HepG2 (cell line): ENCODE measurements at regions not wholly inside any gene's neighbourhood (a gene's known extent, or its start where the extent isn't known, plus 50 kb on each side); places are given as distances from the start of the nearest gene placed in this dataset.

Experiments used
- CBFB ChIP-seq: sonication (generic); formaldehyde crosslinking; IDR thresholded peaks from 2 replicates; pipeline ENCODE4 v1.4.0; 2020; ENCODE audit warnings: missing genetic modification reagents
- CBX2 ChIP-seq, 2 experiments: fragments of 200-600 bp in 1 of 2; sonication (generic); formaldehyde crosslinking in 1 of 2; IDR thresholded peaks; 2 replicates each; pipeline versions ENCODE4 v1.7.0 to v1.8.1; 2018 to 2022; ENCODE audit warnings: low read depth in 2 of 2, low read length in 1 of 2, mild to moderate bottlenecking in 1 of 2, missing genetic modification reagents in 1 of 2
- CENPBD1 ChIP-seq: sonication (generic); formaldehyde crosslinking; IDR thresholded peaks from 2 replicates; pipeline ENCODE4 v1.8.0; 2022; ENCODE audit warnings: missing genetic modification reagents, low read depth, mild to moderate bottlenecking, borderline replicate concordance
- ESRRA ChIP-seq: sonication (generic); formaldehyde crosslinking; IDR thresholded peaks from 2 replicates; pipeline ENCODE4 v1.5.1; 2020; ENCODE audit warnings: mild to moderate bottlenecking, low read depth, missing genetic modification reagents
- ETV5 ChIP-seq: IDR thresholded peaks from 2 replicates; pipeline ENCODE4 v1.6.1; 2018; ENCODE audit warnings: missing biosample characterization, missing genetic modification reagents, inconsistent platforms, borderline replicate concordance
- GABPA ChIP-seq, 2 experiments: IDR thresholded peaks; 2 replicates each; pipeline ENCODE4 v1.6.1; 2011 to 2016; ENCODE audit warnings: low read depth in 2 of 2, low read length in 1 of 2, missing biosample characterization in 1 of 2, missing genetic modification characterization in 1 of 2
- GLMP ChIP-seq: sonication (generic); formaldehyde crosslinking; IDR thresholded peaks from 2 replicates; pipeline ENCODE4 v1.9.0; 2021; ENCODE audit warnings: missing genetic modification reagents, mild to moderate bottlenecking, borderline replicate concordance
- HDAC2 ChIP-seq: sonication (generic); formaldehyde crosslinking; IDR thresholded peaks from 2 replicates; pipeline ENCODE4 v1.4.0; 2020; ENCODE audit warnings: missing genetic modification reagents
- HMG20A ChIP-seq: IDR thresholded peaks from 2 replicates; pipeline ENCODE4 v1.6.1; 2016; ENCODE audit warnings: borderline replicate concordance
- KAT8 ChIP-seq: IDR thresholded peaks from 2 replicates; pipeline ENCODE4 v1.6.1; 2016; ENCODE audit warnings: missing genetic modification reagents, missing compliant biosample characterization
- KDM5B ChIP-seq: sonication (generic); formaldehyde crosslinking; IDR thresholded peaks from 2 replicates; pipeline ENCODE4 v1.4.0; 2020; ENCODE audit warnings: missing genetic modification reagents, mild to moderate bottlenecking, borderline replicate concordance
- MBNL3 ChIP-seq: fragments of 250-450 bp; sonication (Bioruptor Pico); conservative IDR thresholded peaks from 2 replicates; pipeline ENCODE4 v1.8.0; 2022; ENCODE audit warnings: mild to moderate bottlenecking, inconsistent platforms
- MEIS1 ChIP-seq: sonication (generic); formaldehyde crosslinking; IDR thresholded peaks from 2 replicates; pipeline ENCODE4 v1.9.0; 2021; ENCODE audit warnings: mild to moderate bottlenecking, missing genetic modification reagents, moderate library complexity, borderline replicate concordance
- MYNN ChIP-seq: sonication (generic); formaldehyde crosslinking; IDR thresholded peaks from 2 replicates; pipeline ENCODE4 v1.4.0; 2020; ENCODE audit warnings: mild to moderate bottlenecking, low read depth, missing genetic modification reagents
- MYPOP ChIP-seq: sonication (generic); formaldehyde crosslinking; IDR thresholded peaks from 2 replicates; pipeline ENCODE4 v1.8.1; 2023; ENCODE audit warnings: mild to moderate bottlenecking, moderate library complexity, missing genetic modification reagents
- NBN ChIP-seq: fragments of 450-650 bp; conservative IDR thresholded peaks from 2 replicates; pipeline ENCODE4 v1.6.1; 2017
- NCOA2 ChIP-seq: sonication (generic); formaldehyde crosslinking; IDR thresholded peaks from 2 replicates; pipeline ENCODE4 v1.8.0; 2022; ENCODE audit warnings: inconsistent platforms
- RBAK ChIP-seq: sonication (generic); formaldehyde crosslinking; IDR thresholded peaks from 2 replicates; pipeline ENCODE4 v1.5.1; 2020; ENCODE audit warnings: mild to moderate bottlenecking, missing genetic modification reagents
- RCOR2 ChIP-seq: IDR thresholded peaks from 2 replicates; pipeline ENCODE4 v1.6.1; 2016; ENCODE audit warnings: missing biosample characterization, missing genetic modification reagents
- SSRP1 ChIP-seq: IDR thresholded peaks from 2 replicates; pipeline ENCODE4 v1.6.1; 2016; ENCODE audit warnings: control low read depth
- TCF12 ChIP-seq, 2 experiments: fragments of 450-650 bp in 1 of 2; sonication (generic) in 1 of 2; formaldehyde crosslinking in 1 of 2; IDR thresholded peaks; 2 replicates each; pipeline versions ENCODE4 v1.6.1 to v1.8.0; 2017 to 2022; ENCODE audit warnings: antibody characterized with exemption in 1 of 2, mild to moderate bottlenecking in 1 of 2, missing genetic modification reagents in 1 of 2, moderate library complexity in 1 of 2
- ZKSCAN1 ChIP-seq: fragments of 150-350 bp; IDR thresholded peaks from 2 replicates; pipeline ENCODE4 v1.6.1; 2014; ENCODE audit warnings: low read length
- ZMYM4 ChIP-seq: sonication (generic); formaldehyde crosslinking; IDR thresholded peaks from 2 replicates; pipeline ENCODE4 v1.8.1; 2023; ENCODE audit warnings: mild to moderate bottlenecking, missing genetic modification reagents
- ZNF24 ChIP-seq: fragments of 450-650 bp; IDR thresholded peaks from 2 replicates; pipeline ENCODE4 v1.6.1; 2017; ENCODE audit warnings: antibody characterized with exemption, mild to moderate bottlenecking
- ZNF264 ChIP-seq: sonication (generic); formaldehyde crosslinking; IDR thresholded peaks from 2 replicates; pipeline ENCODE4 v1.4.0; 2020; ENCODE audit warnings: missing genetic modification reagents
- ZNF335 ChIP-seq: sonication (generic); formaldehyde crosslinking; IDR thresholded peaks from 2 replicates; pipeline ENCODE4 v1.4.0; 2020; ENCODE audit warnings: missing genetic modification reagents
- ZNF496 ChIP-seq: sonication (generic); formaldehyde crosslinking; IDR thresholded peaks from 2 replicates; pipeline ENCODE4 v1.8.1; 2023; ENCODE audit warnings: mild to moderate bottlenecking, moderate library complexity, missing genetic modification reagents; ENCODE audit not compliant: insufficient replicate concordance
- ZNF580 ChIP-seq: IDR thresholded peaks from 2 replicates; pipeline ENCODE4 v1.6.1; 2016; ENCODE audit warnings: low read depth, borderline replicate concordance
- ZNF879 ChIP-seq: sonication (generic); formaldehyde crosslinking; IDR thresholded peaks from 2 replicates; pipeline ENCODE4 v1.8.1; 2023; ENCODE audit warnings: missing genetic modification reagents

GRCh38 chr17:51435641-51436091 lies 175.3 kb downstream of the UTP18 start (continued):
- TF ChIP-seq MYPOP (no peak), ZNF264 (CRISPR knock-in tag) (0 out of 2 replicates have a peak, but pooled peaks have one; percentile 28), HDAC2 (CRISPR knock-in tag) (peak; percentile 90), TCF12 (IDR thresholded peaks at IDR 0.05) (no peak), TCF12 (CRISPR knock-in tag; IDR thresholded peaks at IDR 0.05) (peak; percentile 32; the same call in 1 of the 2 replicates), NCOA2 (CRISPR knock-in tag) (0 out of 2 replicates have a peak, but pooled peaks have one; percentile 14), CBFB (no peak), ZNF580 (CRISPR knock-in tag) (peak; percentile 81; the same call in 1 of the 2 replicates), CBX2 (IDR thresholded peaks at IDR 0.05; ENCODE audit: low read depth, low read length) (no peak), CBX2 (CRISPR knock-in tag; IDR thresholded peaks at IDR 0.05; ENCODE audit: low read depth) (0 out of 2 replicates have a peak, but pooled peaks have one; percentile 41), ETV5 (CRISPR knock-in tag) (peak; percentile 42; the same call in 1 of the 2 replicates), RCOR2 (CRISPR knock-in tag) (peak; percentile 73; the same call in 1 of the 2 replicates), KDM5B (CRISPR knock-in tag) (peak; percentile 56; the same call in 1 of the 2 replicates), GLMP (CRISPR knock-in tag) (no peak), MBNL3 (CRISPR knock-in tag) (no peak), NBN (no peak), RBAK (no peak), ZNF335 (CRISPR knock-in tag) (no peak), MYNN (CRISPR knock-in tag) (no peak), GABPA (IDR thresholded peaks at IDR 0.05; ENCODE audit: low read depth, low read length) (no peak), GABPA (CRISPR knock-in tag; IDR thresholded peaks at IDR 0.05; ENCODE audit: low read depth) (peak; percentile 45; the same call in 1 of the 2 replicates), HMG20A (CRISPR knock-in tag) (peak; percentile 82), ZKSCAN1 (no peak), ZNF24 (no peak), KAT8 (CRISPR knock-in tag) (0 out of 2 replicates have a peak, but pooled peaks have one; percentile 39), ZNF496 (CRISPR knock-in tag) (no peak), CENPBD1 (CRISPR knock-in tag) (no peak), MEIS1 (0 out of 2 replicates have a peak, but pooled peaks have one; percentile 31), ESRRA (CRISPR knock-in tag) (peak; percentile 69; the same call in 1 of the 2 replicates), ZMYM4 (CRISPR knock-in tag) (peak; percentile 93), SSRP1 (CRISPR knock-in tag) (no peak), ZNF879 (CRISPR knock-in tag) (no peak)
